ENCODE measurements at regions not wholly inside any gene's neighbourhood (a gene's known extent, or its start where the extent isn't known, plus 50 kb on each side); places are given as distances from the start of the nearest gene placed in this dataset.

DNA sequence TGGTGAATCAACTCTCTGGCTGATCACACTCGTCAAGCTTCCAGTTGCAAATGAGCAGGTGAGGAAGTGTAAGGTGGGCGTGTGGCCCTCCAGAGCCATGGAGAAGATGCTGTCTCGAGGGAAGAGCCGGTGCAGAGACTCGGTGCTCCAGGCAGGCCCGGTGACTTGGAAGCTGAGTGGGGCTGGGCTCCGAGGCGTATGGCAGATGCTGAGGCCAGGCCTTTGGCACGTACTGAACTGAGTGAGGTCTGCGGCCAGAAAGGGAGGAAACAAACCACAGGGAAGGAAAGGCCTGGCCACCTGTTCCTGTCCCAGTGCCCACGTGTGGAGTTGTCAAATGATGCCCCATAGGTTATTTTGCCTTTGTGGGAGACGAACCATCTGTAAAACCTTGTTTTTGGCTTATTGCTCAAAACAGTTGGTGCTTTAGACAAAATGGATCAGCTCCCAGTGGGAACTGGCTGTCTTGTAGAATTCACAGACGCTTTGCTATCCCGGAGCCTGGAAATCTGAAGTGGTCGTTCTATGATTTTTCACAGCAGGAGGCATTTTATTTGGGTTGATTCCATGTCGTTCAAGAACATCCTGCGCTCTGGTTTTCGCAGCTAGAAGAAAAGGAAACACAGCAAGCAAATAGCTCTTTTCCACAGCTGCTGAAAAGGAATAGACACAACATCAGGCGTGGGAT, 117.5 kb upstream of the TMEM18 start:
- POLR2A ChIA-PET (ENCODE audit: partially characterized antibody) = interaction anchor here (1.0 kb wide), 1 partner anchor 20 kb away, joined by 5 read pairs; no protein-coding TSS in a partner anchor
- H3K14ac ChIP-seq (ENCODE audit: insufficient read length) = no peak overlapping the region
- DNase-seq (ENCODE audit: low read depth in 1 of 2, low spot score in 2 of 2) = peak in 1 of 2 experiments; percentile 24
- peaks cover 0 to 3% (median 0%) of the 10 kb centered on the region in 4 experiments; a peak in 2 of 7 replicates for H3K27me3 ChIP-seq (replicated peaks in 1 of 4; ENCODE audit: control insufficient read depth in 3 of 4, extremely low read depth in 1 of 4, insufficient read depth in 3 of 4, low read length in 3 of 4)
- no peak overlapping the region for H2AK5ac ChIP-seq (ENCODE audit: low read depth, low read length)
- H4K8ac ChIP-seq (ENCODE audit: extremely low read depth, insufficient read depth, low read length) = no peak overlapping the region
- no peaks in the 10 kb centered on the region for H3K79me1 ChIP-seq (ENCODE audit: low read depth, low read length)
- H3K18ac ChIP-seq (ENCODE audit: extremely low read depth, low read length) = no peak overlapping the region; the same call in 1 of the 2 replicates
- no peak overlapping the region for H3K4me3 ChIP-seq (ENCODE audit: extremely low read depth in 1 of 4, insufficient read depth in 2 of 4, low read depth in 3 of 4, low read length in 4 of 4)
- no peak overlapping the region for H3K4ac ChIP-seq (replicated peaks; ENCODE audit: insufficient read length, low read depth, low read length)
- no peak overlapping the region for H3K4me2 ChIP-seq (ENCODE audit: insufficient read depth in 1 of 2, low read depth in 2 of 2, low read length in 2 of 2)
- no peaks in the 10 kb centered on the region for H3K23me2 ChIP-seq (ENCODE audit: low read depth, low read length)
- H2BK120ac ChIP-seq (replicated peaks; ENCODE audit: low read depth, low read length) = no peak overlapping the region
- no peak overlapping the region for H3K23ac ChIP-seq (ENCODE audit: insufficient read length)
- CTCF ChIA-PET (ENCODE audit: partially characterized antibody) = interaction anchor here (0.8 to 2.7 kb wide), 6 partner anchors 15 to 128 kb away, joined by 3 to 10 read pairs (median 3); no protein-coding TSS in a partner anchor
- H2BK5ac ChIP-seq (ENCODE audit: low read depth, low read length) = no peak overlapping the region
- peaks cover 9 to 10% of the 10 kb centered on the region in 2 experiments; a peak in 3 of 4 replicates for H3K9me3 ChIP-seq (ENCODE audit: insufficient read depth in 2 of 2, low read depth in 1 of 2, low read length in 1 of 2)
- H2AFZ ChIP-seq (ENCODE audit: low read length) = no peak overlapping the region
- no peaks in the 10 kb centered on the region for H3K79me2 ChIP-seq (ENCODE audit: control insufficient read depth in 1 of 2, insufficient read depth in 2 of 2, low read length in 2 of 2)
- no peak for TF ChIP-seq TBP (IDR thresholded peaks at IDR 0.05; ENCODE audit: low read depth, low read length)
- TF ChIP-seq, protein P1, sequence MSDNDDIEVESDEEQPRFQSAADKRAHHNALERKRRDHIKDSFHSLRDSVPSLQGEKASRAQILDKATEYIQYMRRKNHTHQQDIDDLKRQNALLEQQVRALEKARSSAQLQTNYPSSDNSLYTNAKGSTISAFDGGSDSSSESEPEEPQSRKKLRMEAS (IDR thresholded peaks at IDR 0.05) = peak; percentile 42
- H2BK12ac ChIP-seq (ENCODE audit: low read depth, low read length) = peak overlapping the region; percentile 42; the same call in 1 of the 2 replicates
- 77% methylated on average over 19 of the region's 19 CpGs; no CpG with 5 or more reads in 1 of the 2 experiments for WGBS, 2 experiments (ENCODE audit: extremely low coverage in 1 of 2, insufficient coverage in 1 of 2, insufficient read length in 1 of 2, insufficient replicate concordance in 2 of 2, low coverage in 1 of 2, low lambda C conversion rate in 2 of 2, missing lambda C conversion rate in 1 of 2)
- H2BK20ac ChIP-seq (ENCODE audit: low read length) = no peak overlapping the region
- no peak for FAIRE-seq
- H4K20me1 ChIP-seq (replicated peaks in 1 of 2; ENCODE audit: control insufficient read depth in 1 of 2, insufficient read depth in 2 of 2, low read length in 2 of 2) = no peaks in the 10 kb centered on the region
- no peak overlapping the region for H4K5ac ChIP-seq (ENCODE audit: insufficient read length, low read depth, low read length)
- H4K91ac ChIP-seq (replicated peaks; ENCODE audit: insufficient read length, low read length) = no peak overlapping the region
- H2BK15ac ChIP-seq (ENCODE audit: low read length) = no peak overlapping the region; the same call in 1 of the 2 replicates
- no peak overlapping the region for H3K56ac ChIP-seq (replicated peaks; ENCODE audit: insufficient read length, low read depth, low read length)
- H3K9ac ChIP-seq (replicated peaks in 1 of 4; ENCODE audit: extremely low read depth in 1 of 4, low read depth in 3 of 4, low read length in 3 of 4) = no peak overlapping the region
- H3K36me3 ChIP-seq (ENCODE audit: control insufficient read depth in 2 of 4, insufficient read depth in 4 of 4, low read length in 3 of 4) = no peaks in the 10 kb centered on the region
- H3K4me1 ChIP-seq (replicated peaks in 1 of 4; ENCODE audit: control insufficient read depth in 3 of 4, insufficient read depth in 4 of 4, low read length in 3 of 4) = peaks cover 0 to 3% (median 0%) of the 10 kb centered on the region in 4 experiments; a peak in 1 of 7 replicates
- H3K27ac ChIP-seq (ENCODE audit: low read depth, low read length) = no peak overlapping the region
